ENCODE measurements at regions not wholly inside any gene's neighbourhood (a gene's known extent, or its start where the extent isn't known, plus 50 kb on each side); places are given as distances from the start of the nearest gene placed in this dataset.

GRCh38 chr9:17018540-17019196 lies 116.2 kb upstream of the CNTLN start:
- DNase-seq, result no peak

- DNase-seq, result no peak
These were observed 116.8 kb upstream of the CNTLN start for GRCh38 chr9:17017931-17018491.

- DNase-seq, result no peak
These were observed 120.9 kb upstream of the CNTLN start for GRCh38 chr9:17013891-17014290.

- DNase-seq, result no peak
These were observed 121.8 kb upstream of the CNTLN start for GRCh38 chr9:17013010-17013409.

DNA sequence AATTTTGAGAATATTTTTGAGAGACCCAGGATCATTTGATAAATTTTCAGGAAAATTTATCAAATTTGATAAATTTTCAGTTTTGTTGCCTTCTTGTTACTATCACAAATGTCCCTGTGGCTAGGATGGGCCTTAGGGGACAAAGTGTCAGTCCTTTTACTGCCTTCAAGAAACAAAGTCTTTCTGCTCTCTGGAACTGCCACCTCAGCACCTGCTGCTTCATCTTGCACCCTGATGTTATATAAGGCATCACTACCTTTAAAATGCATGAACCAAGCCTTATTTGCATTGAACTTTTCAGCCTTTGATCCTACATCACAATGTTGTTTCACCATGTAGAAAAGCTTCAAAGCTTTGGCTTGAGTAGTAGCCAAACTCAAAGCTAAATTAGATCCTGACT lies 123.0 kb upstream of the CNTLN start:
- DNase-seq, result no peak

DNA sequence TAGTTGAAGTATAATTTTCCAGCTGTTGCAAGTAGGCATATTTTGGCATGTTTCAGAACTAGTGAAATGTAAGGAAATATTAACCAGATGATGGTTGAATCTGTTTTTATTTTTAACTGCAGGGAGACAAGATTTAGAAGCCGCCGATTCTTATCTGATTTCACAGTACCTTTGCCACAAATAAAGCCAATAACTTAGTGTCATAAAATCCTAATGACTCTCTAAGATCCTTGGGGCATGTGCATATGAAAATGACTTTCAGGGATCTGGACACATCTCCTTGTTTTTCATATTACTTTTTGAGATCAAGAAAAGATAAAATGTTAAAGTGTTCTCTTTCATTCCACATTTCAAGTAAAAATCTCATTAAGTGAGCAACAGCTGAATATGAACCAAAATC lies 125.8 kb upstream of the CNTLN start:
- DNase-seq, result no peak

DNA sequence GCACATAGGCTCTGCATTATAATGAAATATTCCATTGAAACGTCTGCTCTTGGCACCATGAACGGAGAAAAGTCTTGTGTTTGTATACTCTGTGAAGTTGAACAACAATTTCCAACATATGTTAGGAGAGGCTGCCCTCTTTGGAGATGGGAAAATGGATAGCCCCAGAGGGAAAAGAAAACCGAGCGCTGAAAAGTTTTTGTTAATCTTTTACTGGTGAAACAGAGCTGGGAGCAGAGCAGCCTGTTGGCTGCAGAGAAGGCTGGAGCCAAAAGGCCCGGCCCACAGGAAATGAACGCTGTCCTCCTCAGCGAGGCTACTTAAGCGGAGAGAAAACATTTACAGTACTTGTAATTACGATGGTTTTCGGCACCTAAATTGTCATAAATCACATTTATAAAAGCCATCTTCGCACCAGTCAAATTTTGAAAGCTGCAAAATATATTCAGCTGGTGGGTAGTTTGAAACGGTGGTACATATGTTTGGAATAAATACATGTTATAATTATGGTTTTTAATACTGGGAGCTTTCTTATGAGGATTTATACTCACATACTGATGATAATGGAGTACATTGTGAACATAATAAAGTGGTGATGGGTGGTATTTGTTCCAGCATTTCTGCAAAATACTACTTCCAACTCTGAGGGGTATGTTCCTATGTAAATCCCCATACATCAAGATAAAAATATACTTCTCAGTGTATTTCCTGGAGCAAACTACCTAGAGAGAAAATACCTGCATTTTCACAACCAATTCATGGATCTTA lies 129.6 kb upstream of the CNTLN start:
- DNase-seq, result no peak

DNA sequence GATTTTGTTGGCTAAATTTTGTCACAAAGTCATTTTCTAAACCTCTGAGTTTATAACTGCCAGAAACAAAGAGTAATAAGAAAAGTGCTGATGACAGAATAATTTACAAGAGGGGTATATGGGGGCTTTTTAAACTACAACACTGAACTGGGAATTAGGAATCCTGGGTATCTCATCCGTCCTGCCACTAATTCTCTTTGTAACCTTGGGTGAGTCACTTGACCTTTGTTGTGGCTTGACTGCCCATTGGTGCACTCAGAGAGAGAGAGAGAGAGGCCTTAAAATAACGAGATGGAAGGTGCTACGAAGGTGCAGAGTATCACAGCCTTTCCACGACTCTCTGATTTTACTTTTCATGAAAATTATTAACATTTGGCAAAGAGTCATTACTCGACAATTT lies 130.3 kb upstream of the CNTLN start:
- no peak for DNase-seq

GRCh38 chr9:17003576-17004240 lies 131.1 kb upstream of the CNTLN start:
- no peak for DNase-seq

GRCh38 chr9:16996901-16997491 lies 126.5 kb upstream of the BNC2 start:
- no peak for DNase-seq

GRCh38 chr9:16992138-16992537 lies 121.7 kb upstream of the BNC2 start:
- DNase-seq, result no peak

GRCh38 chr9:16987026-16987425 lies 116.6 kb upstream of the BNC2 start:
- no peak for DNase-seq

DNA sequence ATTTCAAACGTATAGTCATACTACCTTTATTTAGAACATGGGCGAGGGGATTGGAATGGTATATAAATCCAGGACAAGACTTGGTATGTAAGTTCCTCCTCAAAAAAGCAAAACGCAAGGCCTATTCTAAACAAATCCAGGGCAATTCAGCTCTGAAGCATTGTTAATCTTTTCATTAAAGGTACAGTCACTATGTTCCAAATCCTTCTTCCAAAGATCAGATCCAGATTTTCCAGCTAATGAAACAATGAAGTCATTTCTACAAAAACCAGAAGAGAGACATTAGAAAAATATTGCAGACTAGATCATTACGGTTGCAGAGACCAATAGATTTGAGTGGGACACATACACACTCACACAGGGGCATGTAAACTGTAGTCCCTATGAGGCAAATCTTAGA lies 116.1 kb upstream of the BNC2 start:
- no peak for DNase-seq

DNA sequence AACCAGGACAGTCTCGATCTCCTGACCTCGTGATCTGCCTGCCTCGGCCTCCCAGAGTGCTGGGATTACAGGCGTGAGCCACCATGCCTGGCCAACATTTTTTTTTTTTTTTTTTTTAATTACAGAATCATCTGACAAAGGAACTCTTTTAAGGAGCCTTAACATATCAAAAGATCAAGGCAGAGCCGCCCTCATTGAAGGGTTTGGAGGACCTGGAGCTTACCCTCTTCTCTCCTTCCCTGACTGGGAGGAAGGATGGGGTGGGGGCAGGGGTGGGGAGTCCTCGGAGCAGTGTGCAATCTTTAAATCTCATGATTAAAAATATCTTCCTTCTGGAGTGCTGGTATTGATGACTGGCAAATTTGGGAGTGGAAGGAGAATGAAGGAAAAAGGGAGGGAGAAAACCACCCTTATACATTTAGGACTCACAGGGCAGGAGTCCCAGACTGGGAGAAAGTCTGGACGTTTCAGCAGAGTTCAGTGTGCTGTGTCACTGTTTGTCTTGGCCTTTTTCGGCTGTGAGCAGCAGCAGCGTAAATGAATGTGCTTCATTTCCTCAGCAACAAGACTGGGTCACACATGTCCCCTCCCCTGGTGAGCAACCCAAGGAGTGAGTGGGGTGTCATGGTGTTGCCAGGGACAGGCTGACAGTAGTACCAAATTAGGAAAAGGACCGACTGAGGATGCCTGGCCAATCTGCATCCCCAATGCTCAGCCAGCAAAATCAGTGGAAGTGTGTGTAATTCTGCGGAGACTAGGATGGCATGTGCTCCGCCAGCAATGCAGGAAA lies 115.3 kb upstream of the BNC2 start:
- DNase-seq, result no peak

- peak; percentile 10 to 39 for DNase-seq
These were observed 112.4 kb upstream of the BNC2 start for GRCh38 chr9:16982780-16983310.

DNA sequence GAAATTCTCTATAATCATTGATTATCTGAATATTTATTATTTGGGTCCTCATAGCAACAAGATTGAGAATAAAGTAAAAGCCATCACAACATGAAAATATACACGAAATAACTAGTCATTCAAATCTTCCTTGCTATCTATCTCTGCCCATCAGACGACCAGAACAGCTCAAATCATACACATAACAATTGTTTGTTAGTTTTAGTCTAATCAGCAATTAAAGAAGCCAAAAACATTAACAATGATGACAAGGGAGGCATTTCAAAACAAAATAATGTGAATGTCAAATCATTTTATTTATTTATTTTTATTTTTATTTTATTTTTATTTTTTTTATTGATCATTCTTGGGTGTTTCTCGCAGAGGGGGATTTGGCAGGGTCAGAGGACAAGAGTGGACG lies 106.0 kb upstream of the BNC2 start:
- DNase-seq, result no peak

GRCh38 chr9:16974436-16974835 lies 104.0 kb upstream of the BNC2 start:
- DNase-seq, result no peak

DNA sequence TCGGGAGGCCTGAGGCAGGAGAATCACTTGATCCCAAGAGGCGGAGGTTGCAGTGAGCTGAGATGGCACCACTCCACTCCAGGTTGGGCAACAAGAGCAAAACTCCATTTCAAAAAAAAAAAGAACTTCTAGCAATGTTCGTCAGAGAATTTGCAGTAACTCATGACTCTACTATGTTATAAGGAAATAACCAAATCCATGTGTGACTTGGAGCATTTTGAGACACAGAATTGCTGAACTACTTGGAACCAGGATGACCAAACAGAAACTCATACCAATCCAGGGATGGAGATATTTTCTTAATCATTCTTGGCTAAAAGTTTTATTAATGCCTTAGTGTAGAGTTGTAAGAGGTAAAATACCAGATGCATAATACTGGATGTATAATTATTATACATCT lies 99.9 kb upstream of the BNC2 start:
- no peak for DNase-seq

- DNase-seq, result no peak
These were observed 93.8 kb upstream of the BNC2 start for GRCh38 chr9:16964228-16964627.

DNA sequence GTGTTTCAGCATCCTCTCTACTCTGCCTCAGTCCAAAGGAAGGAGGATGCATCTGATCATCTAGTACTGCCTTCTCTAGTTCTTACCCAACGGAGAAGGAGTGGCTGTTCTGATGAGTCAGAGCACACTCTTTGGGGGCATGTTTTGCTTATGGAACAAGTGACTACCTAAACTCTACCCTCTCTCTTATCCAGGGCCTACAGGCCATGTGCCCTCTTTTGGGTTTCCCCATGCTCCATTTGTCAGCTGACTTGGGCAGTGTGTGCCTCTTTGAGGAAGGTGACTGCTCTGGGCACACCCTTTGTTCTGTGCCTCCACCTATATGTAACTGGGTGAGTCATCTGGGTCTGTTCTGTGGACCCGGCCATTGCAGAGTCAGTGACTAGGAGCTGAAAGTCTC lies 89.6 kb upstream of the BNC2 start:
- no peak for DNase-seq

GRCh38 chr9:16959391-16959790 lies 88.9 kb upstream of the BNC2 start:
- no peak for DNase-seq

- no peak for DNase-seq
These were observed 83.6 kb upstream of the BNC2 start for GRCh38 chr9:16954040-16954439.
